ENCODE measurements at regions not wholly inside any gene's neighbourhood (a gene's known extent, or its start where the extent isn't known, plus 50 kb on each side); places are given as distances from the start of the nearest gene placed in this dataset.

DNA sequence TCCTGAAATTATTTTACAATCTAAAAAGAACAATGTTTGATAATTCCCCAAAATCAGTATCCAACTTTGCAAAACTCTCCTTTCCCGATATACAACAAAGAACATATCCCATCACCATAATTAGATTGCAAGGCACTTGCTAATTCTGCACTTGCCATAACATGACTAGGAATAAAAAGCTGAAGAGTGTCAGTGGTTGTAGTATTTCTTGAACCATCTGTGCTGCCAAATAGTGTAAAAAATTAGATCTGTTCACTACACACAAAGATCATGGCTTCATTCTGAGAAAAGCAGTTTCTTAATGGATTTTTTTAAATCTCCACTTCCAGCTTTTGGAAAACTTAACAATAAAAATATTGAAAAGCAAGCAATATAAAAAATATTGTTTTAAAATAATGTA lies 259.5 kb upstream of the FAM174A start:
- POLR2A ChIA-PET, result no interaction called here
- peaks cover 10% of the 10 kb centered on the region for H3K27me3 Mint-ChIP-seq (ENCODE audit: insufficient read depth, unreplicated experiment)
- CTCF ChIA-PET, result no interaction called here
- H3K27ac Mint-ChIP-seq (ENCODE audit: low read depth, unreplicated experiment), result no peak overlapping the region
- H3K4me1 Mint-ChIP-seq (ENCODE audit: insufficient read depth, unreplicated experiment), result peaks cover 4% of the 10 kb centered on the region
- intact Hi-C loops (cut with micrococcal nuclease), result no loop called here
- no peak for DNase-seq (ENCODE audit: unreplicated experiment)
- H3K9me3 Mint-ChIP-seq (ENCODE audit: unreplicated experiment), result no peaks in the 10 kb centered on the region
- no peak overlapping the region for H3K4me3 Mint-ChIP-seq (ENCODE audit: unreplicated experiment)
- TF ChIP-seq, protein P1, sequence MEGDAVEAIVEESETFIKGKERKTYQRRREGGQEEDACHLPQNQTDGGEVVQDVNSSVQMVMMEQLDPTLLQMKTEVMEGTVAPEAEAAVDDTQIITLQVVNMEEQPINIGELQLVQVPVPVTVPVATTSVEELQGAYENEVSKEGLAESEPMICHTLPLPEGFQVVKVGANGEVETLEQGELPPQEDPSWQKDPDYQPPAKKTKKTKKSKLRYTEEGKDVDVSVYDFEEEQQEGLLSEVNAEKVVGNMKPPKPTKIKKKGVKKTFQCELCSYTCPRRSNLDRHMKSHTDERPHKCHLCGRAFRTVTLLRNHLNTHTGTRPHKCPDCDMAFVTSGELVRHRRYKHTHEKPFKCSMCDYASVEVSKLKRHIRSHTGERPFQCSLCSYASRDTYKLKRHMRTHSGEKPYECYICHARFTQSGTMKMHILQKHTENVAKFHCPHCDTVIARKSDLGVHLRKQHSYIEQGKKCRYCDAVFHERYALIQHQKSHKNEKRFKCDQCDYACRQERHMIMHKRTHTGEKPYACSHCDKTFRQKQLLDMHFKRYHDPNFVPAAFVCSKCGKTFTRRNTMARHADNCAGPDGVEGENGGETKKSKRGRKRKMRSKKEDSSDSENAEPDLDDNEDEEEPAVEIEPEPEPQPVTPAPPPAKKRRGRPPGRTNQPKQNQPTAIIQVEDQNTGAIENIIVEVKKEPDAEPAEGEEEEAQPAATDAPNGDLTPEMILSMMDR (IDR thresholded peaks at IDR 0.05; ENCODE audit: unreplicated experiment), result no peak
- no peaks in the 10 kb centered on the region for H3K36me3 Mint-ChIP-seq (ENCODE audit: insufficient read depth, unreplicated experiment)
- no TSS peak for BruUV-seq (replicated peaks)

DNA sequence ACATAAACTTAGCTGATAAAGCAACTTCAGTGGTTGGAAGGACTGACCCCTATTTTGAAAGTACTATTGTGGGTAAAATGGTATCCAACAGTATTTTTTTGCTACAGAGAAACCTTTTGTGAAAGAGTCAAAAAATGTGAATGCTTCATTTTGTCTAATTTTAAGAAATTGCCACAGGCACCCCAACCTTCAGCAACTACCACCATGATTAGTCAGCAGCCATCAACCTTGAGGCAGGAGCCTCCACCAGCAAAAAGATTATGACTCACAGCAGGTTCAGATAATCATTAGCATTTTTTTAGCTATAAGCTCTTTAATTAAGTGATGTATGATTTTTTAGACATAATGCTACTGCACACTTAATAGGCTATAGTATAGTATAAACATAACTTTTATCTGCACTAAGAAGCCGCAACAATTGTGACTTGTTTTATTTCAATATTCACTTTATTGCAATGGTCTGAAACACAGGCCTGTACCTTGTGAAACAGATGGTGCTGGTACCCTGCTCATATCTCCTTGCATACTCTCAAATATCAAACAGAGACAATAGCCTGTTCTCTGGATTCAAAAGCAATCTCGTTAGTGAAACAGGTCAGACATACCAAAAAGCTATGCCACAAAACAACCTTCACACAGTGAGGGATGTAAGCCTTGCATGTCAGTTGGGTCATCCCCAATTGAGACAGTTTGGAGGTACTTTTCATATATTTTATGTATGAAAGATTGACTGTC lies 261.2 kb upstream of the FAM174A start:
- no peak overlapping the region for H3K27ac Mint-ChIP-seq (ENCODE audit: low read depth, unreplicated experiment)
- H3K4me3 Mint-ChIP-seq (ENCODE audit: unreplicated experiment), result no peak overlapping the region
- ChIA-PET POLR2A (no interaction called here), CTCF (no interaction called here)
- intact Hi-C loops (cut with micrococcal nuclease), result no loop called here
- TF ChIP-seq, protein P1 (IDR thresholded peaks at IDR 0.05; ENCODE audit: unreplicated experiment), result no peak
- peaks cover 7% of the 10 kb centered on the region for H3K4me1 Mint-ChIP-seq (ENCODE audit: insufficient read depth, unreplicated experiment)
- H3K27me3 Mint-ChIP-seq (ENCODE audit: insufficient read depth, unreplicated experiment), result peaks cover 10% of the 10 kb centered on the region
- H3K9me3 Mint-ChIP-seq (ENCODE audit: unreplicated experiment), result no peaks in the 10 kb centered on the region
- BruUV-seq (replicated peaks), result no TSS peak
- DNase-seq (ENCODE audit: unreplicated experiment), result no peak
- H3K36me3 Mint-ChIP-seq (ENCODE audit: insufficient read depth, unreplicated experiment), result no peaks in the 10 kb centered on the region

DNA sequence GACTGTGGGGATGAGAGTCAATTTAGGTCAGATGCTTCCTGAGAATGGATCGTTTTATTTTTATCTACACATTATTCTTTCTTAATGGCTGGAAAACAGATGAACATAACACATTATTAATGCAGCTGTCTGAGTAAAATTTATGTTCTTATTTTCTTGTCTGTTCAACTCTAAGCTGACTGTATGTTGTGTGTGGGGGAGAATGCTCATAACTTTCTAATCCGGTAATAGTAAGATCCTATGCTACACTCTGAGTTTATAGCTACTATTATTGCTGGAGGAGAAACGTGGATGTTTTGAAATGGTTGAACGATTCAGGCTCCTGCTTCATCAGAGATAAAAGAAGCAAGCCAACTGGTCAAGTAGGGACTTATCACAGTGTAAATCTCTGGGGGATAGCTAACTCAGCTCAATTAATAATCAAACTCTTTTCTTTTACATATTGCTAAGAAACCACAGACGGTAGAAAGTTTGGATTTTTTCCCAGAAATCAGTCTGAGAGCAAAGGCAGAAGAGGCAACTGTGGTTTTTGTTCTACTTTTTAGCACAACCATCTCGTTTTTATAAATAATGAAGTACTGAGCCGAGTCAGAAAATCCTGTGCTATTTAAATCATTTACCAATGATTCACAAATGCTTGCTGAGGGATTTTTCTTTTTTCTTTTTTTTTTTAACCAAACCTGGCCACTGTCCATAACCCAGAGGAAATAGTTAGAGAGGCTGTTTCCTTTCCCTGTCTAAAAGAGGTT lies 265.0 kb upstream of the FAM174A start:
- BruUV-seq (replicated peaks), result no TSS peak
- TF ChIP-seq, protein P1 (IDR thresholded peaks at IDR 0.05; ENCODE audit: unreplicated experiment), result no peak
- H3K4me3 Mint-ChIP-seq (ENCODE audit: unreplicated experiment), result no peak overlapping the region
- no peak overlapping the region for H3K27ac Mint-ChIP-seq (ENCODE audit: low read depth, unreplicated experiment)
- peaks cover 7% of the 10 kb centered on the region for H3K4me1 Mint-ChIP-seq (ENCODE audit: insufficient read depth, unreplicated experiment)
- no peaks in the 10 kb centered on the region for H3K36me3 Mint-ChIP-seq (ENCODE audit: insufficient read depth, unreplicated experiment)
- DNase-seq (ENCODE audit: unreplicated experiment), result no peak
- no peaks in the 10 kb centered on the region for H3K9me3 Mint-ChIP-seq (ENCODE audit: unreplicated experiment)
- intact Hi-C loops (cut with micrococcal nuclease), result no loop called here
- peaks cover 10% of the 10 kb centered on the region for H3K27me3 Mint-ChIP-seq (ENCODE audit: insufficient read depth, unreplicated experiment)
- POLR2A ChIA-PET, result no interaction called here
- CTCF ChIA-PET, result interaction anchor here (1.1 kb wide), 1 partner anchor 69 kb away, joined by 3 read pairs; no protein-coding TSS in a partner anchor

DNA sequence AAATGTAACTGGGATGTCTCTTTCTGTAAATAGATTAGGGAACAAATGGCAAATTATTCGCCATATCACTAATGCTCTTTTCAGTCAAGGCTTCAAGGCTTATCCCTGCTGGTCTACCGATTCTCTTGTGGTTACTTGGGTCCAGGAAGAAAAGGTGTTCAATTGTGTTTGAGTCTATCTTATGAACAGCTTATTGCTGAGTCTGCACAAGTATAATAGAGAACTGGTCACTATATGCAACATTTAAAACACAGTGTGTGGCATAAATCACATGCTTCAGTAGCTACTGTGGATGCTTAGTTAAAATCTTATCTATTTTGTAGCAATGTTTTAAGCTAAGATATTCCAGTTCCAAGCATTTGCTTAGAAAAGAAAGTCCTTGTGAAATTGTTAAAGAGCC lies 274.2 kb upstream of the FAM174A start:
- Mint-ChIP-seq H3K36me3 (ENCODE audit: insufficient read depth, unreplicated experiment) (peaks cover 6% of the 10 kb centered on the region), H3K27me3 (ENCODE audit: insufficient read depth, unreplicated experiment) (peaks cover 34% of the 10 kb centered on the region), H3K9me3 (ENCODE audit: unreplicated experiment) (no peaks in the 10 kb centered on the region), H3K27ac (ENCODE audit: low read depth, unreplicated experiment) (no peak overlapping the region), H3K4me3 (ENCODE audit: unreplicated experiment) (no peak overlapping the region), H3K4me1 (ENCODE audit: insufficient read depth, unreplicated experiment) (no peaks in the 10 kb centered on the region)
- TF ChIP-seq, protein P1 (IDR thresholded peaks at IDR 0.05; ENCODE audit: unreplicated experiment), result no peak
- intact Hi-C loops (cut with micrococcal nuclease), result no loop called here
- BruUV-seq (replicated peaks), result no TSS peak
- CTCF ChIA-PET, result no interaction called here
- no peak for DNase-seq (ENCODE audit: unreplicated experiment)
- POLR2A ChIA-PET, result no interaction called here
